CD14-positive monocyte (primary cell): ENCODE measurements at regions not wholly inside any gene's neighbourhood (a gene's known extent, or its start where the extent isn't known, plus 50 kb on each side); places are given as distances from the start of the nearest gene placed in this dataset.

Experiments
- DNase-seq, 3 donors: peaks; one replicate each; pipeline ENCODE4 v3.0.0-alpha.2; 2011 to 2022
- H2AFZ ChIP-seq: 2 replicates; pipeline ENCODE4 v1.6.0; 2012; ENCODE audit warnings: mild to moderate bottlenecking, low read depth, low read length, inconsistent platforms; ENCODE audit not compliant: insufficient read depth, poor library complexity, severe bottlenecking
- H3K27ac ChIP-seq, 2 donors: 1 replicate in 1 of 2; 2 replicates in 1 of 2; pipeline ENCODE4 v1.5.1; 2012 to 2013; ENCODE audit warnings: low read length in 2 of 2, control low read depth in 1 of 2, inconsistent platforms in 1 of 2, low read depth in 1 of 2, mild to moderate bottlenecking in 1 of 2
- H3K27me3 ChIP-seq, 2 donors: one replicate each; pipeline versions ENCODE4 v1.6.0 to v1.6.1; 2011 to 2013; ENCODE audit warnings: low read length in 2 of 2; ENCODE audit not compliant: control insufficient read depth in 2 of 2, insufficient read depth in 2 of 2
- H3K36me3 ChIP-seq, 2 donors: replicated peaks in 1 of 2; 1 replicate in 1 of 2; 2 replicates in 1 of 2; pipeline versions ENCODE4 v1.5.1 to v1.6.1; 2012 to 2013; ENCODE audit warnings: low read length in 2 of 2, control low read depth in 1 of 2, inconsistent platforms in 1 of 2, mild to moderate bottlenecking in 1 of 2; ENCODE audit not compliant: insufficient read depth in 2 of 2, control insufficient read depth in 1 of 2
- H3K4me1 ChIP-seq, 2 donors: 1 replicate in 1 of 2; 2 replicates in 1 of 2; pipeline versions ENCODE4 v1.5.1 to v1.6.1; 2012 to 2013; ENCODE audit warnings: low read length in 2 of 2, control low read depth in 1 of 2, inconsistent platforms in 1 of 2, mild to moderate bottlenecking in 1 of 2, moderate library complexity in 1 of 2; ENCODE audit not compliant: insufficient read depth in 2 of 2, control insufficient read depth in 1 of 2
- H3K4me2 ChIP-seq: replicated peaks from 2 replicates; pipeline ENCODE3; 2012; ENCODE audit warnings: low read length, moderate library complexity, mild to moderate bottlenecking; ENCODE audit not compliant: poor library complexity, severe bottlenecking; ENCODE audit errors: extremely low read depth
- H3K4me3 ChIP-seq, 3 experiments: fragments of 200-600 bp in 1 of 3; sonication (generic) in 1 of 3; replicated peaks in 1 of 3; 1 replicate in 2 of 3; 2 replicates in 1 of 3; pipeline ENCODE4 v1.5.1; 2011 to 2013; ENCODE audit warnings: low read length in 3 of 3, mild to moderate bottlenecking in 3 of 3, control low read depth in 2 of 3, low read depth in 2 of 3, inconsistent platforms in 1 of 3, moderate library complexity in 1 of 3
- H3K79me2 ChIP-seq: 2 replicates; pipeline ENCODE4 v1.6.0; 2012; ENCODE audit warnings: mild to moderate bottlenecking, control low read depth, inconsistent platforms, low read length, moderate library complexity; ENCODE audit not compliant: insufficient read depth
- H3K9ac ChIP-seq: 2 replicates; pipeline ENCODE4 v1.6.0; 2017; ENCODE audit warnings: low read length, mild to moderate bottlenecking; ENCODE audit not compliant: insufficient read depth, poor library complexity, severe bottlenecking
- H3K9me3 ChIP-seq, 2 donors: replicated peaks in 1 of 2; 1 replicate in 1 of 2; 2 replicates in 1 of 2; pipeline versions ENCODE4 v1.5.1 to v1.6.1; 2012 to 2013; ENCODE audit warnings: low read length in 2 of 2, control low read depth in 1 of 2; ENCODE audit not compliant: control insufficient read depth in 1 of 2, insufficient read depth in 1 of 2
- H4K20me1 ChIP-seq: 2 replicates; pipeline ENCODE4 v1.6.0; 2012; ENCODE audit warnings: mild to moderate bottlenecking, low read length, control low read depth, moderate library complexity; ENCODE audit not compliant: insufficient read depth
- H3K27ac Mint-ChIP-seq, 7 donors: one replicate each; pipeline ENCODE4 v1.8.0; 2020; ENCODE audit warnings: mild to moderate bottlenecking in 7 of 7, mixed read lengths in 7 of 7, moderate library complexity in 6 of 7, inconsistent platforms in 2 of 7
- H3K27me3 Mint-ChIP-seq, 3 donors: one replicate each; pipeline ENCODE4 v1.8.0; 2021 to 2022; ENCODE audit warnings: low read depth in 3 of 3, mild to moderate bottlenecking in 3 of 3, mixed read lengths in 3 of 3, moderate library complexity in 3 of 3, inconsistent platforms in 1 of 3
- H3K36me3 Mint-ChIP-seq, 2 donors: one replicate each; pipeline ENCODE4 v1.8.0; 2020; ENCODE audit warnings: mixed read lengths in 2 of 2, inconsistent platforms in 1 of 2, mild to moderate bottlenecking in 1 of 2
- H3K4me1 Mint-ChIP-seq: one replicate; pipeline ENCODE4 v1.8.0; 2020; ENCODE audit warnings: mild to moderate bottlenecking, mixed read lengths
- H3K4me3 Mint-ChIP-seq, 2 donors: one replicate each; pipeline ENCODE4 v1.8.0; 2020; ENCODE audit warnings: mild to moderate bottlenecking in 2 of 2, mixed read lengths in 2 of 2, moderate library complexity in 1 of 2
- H3K9me3 Mint-ChIP-seq, 7 donors: one replicate each; pipeline ENCODE4 v1.8.0; 2020 to 2022; ENCODE audit warnings: mixed read lengths in 7 of 7, mild to moderate bottlenecking in 6 of 7, moderate library complexity in 6 of 7, inconsistent platforms in 2 of 7
- WGBS: methylation state at CpG from one replicate; pipeline ENCODE4 v1.1.5; 2013; ENCODE audit warnings: missing lambda C conversion rate; ENCODE audit not compliant: insufficient coverage; 5-methylcytosine and 5-hydroxymethylcytosine counted together
- intact Hi-C, 2 donors: fragments of 100-400 bp; cut with micrococcal nuclease; formaldehyde crosslinking; loops; one replicate each; pipeline versions ENCODE4 v1.15.0 to v1.15.1; 2023
- TF ChIP-seq, protein P1 (sequence below): fragments of 200-600 bp; IDR thresholded peaks from one replicate; pipeline ENCODE4 v1.8.0; 2022; ENCODE audit warnings: antibody characterized with exemption, mild to moderate bottlenecking

DNA sequence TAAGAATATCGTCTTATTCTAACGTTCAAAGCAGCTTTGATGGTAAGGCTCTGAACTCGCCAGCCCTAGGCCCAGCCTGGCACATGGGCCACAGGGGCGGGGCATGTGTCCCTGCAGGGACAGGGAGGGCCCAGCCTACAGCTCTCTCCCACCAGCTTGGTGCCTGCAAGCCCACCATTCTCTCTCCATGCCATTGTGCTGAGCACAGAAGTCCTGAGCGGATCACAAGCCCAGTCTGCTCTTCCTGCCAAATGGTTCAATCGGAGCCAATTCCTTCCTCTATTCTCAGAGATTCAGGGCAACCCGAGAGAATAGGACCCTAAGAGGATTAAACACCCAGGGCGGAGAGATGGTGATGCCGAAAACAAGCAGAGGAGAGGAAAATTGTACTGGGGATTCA is 50.3 kb upstream of the APCDD1 start:
- Mint-ChIP-seq H3K4me3 (no peak overlapping the region), H3K27me3 (peaks cover 2 to 4% (median 4%) of the 10 kb centered on the region in 3 donors)
- no peaks in the 10 kb centered on the region for H4K20me1 ChIP-seq

More for the DNA sequence above, 50.3 kb upstream of the APCDD1 start:
- Mint-ChIP-seq H3K36me3 (no peaks in the 10 kb centered on the region), H3K9me3 (peaks cover 0 to 2% (median 0%) of the 10 kb centered on the region in 7 donors), H3K4me1 (peaks cover 27% of the 10 kb centered on the region), H3K27ac (no peak overlapping the region)
- Histone ChIP-seq H3K27ac (no peak overlapping the region), H3K36me3 (no peaks in the 10 kb centered on the region), H3K79me2 (no peaks in the 10 kb centered on the region), H3K4me1 (peaks cover 27 to 33% of the 10 kb centered on the region in 2 donors), H3K4me2 (no peak overlapping the region), H2AFZ (no peak overlapping the region), H3K9me3 (no peaks in the 10 kb centered on the region), H3K9ac (no peak overlapping the region), H3K27me3 (no peaks in the 10 kb centered on the region), H3K4me3 (no peak overlapping the region)
- intact Hi-C loops, result loop anchor here (5.0 to 10.0 kb wide), 3 partner anchors 37 to 111 kb away; no protein-coding TSS in a partner anchor
- TF ChIP-seq, protein P1, sequence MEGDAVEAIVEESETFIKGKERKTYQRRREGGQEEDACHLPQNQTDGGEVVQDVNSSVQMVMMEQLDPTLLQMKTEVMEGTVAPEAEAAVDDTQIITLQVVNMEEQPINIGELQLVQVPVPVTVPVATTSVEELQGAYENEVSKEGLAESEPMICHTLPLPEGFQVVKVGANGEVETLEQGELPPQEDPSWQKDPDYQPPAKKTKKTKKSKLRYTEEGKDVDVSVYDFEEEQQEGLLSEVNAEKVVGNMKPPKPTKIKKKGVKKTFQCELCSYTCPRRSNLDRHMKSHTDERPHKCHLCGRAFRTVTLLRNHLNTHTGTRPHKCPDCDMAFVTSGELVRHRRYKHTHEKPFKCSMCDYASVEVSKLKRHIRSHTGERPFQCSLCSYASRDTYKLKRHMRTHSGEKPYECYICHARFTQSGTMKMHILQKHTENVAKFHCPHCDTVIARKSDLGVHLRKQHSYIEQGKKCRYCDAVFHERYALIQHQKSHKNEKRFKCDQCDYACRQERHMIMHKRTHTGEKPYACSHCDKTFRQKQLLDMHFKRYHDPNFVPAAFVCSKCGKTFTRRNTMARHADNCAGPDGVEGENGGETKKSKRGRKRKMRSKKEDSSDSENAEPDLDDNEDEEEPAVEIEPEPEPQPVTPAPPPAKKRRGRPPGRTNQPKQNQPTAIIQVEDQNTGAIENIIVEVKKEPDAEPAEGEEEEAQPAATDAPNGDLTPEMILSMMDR, result no peak
- DNase-seq, result no peak
- 96% methylated on average over 7 of the region's 9 CpGs for WGBS
